Ovary (tissue), 3 donors: ENCODE measurements at regions not wholly inside any gene's neighbourhood (a gene's known extent, or its start where the extent isn't known, plus 50 kb on each side); places are given as distances from the start of the nearest gene placed in this dataset.

Experiments
- POLR2A ChIP-seq: fragments of 450-650 bp; IDR thresholded peaks from one replicate; pipeline ENCODE4 v1.6.1; 2017; ENCODE audit warnings: antibody characterized with exemption, mild to moderate bottlenecking, moderate library complexity
- TF ChIP-seq, protein P1 (sequence below), 3 donors: fragments of 450-650 bp in 2 of 3; fragments of 200-600 bp in 1 of 3; IDR thresholded peaks; one replicate each; pipeline versions ENCODE4 v1.5.1 to v1.8.0; 2016 to 2022; ENCODE audit warnings: antibody characterized with exemption in 3 of 3, mild to moderate bottlenecking in 1 of 3
- donor health status: DM: no; HTN: no; CAD: no.

DNA sequence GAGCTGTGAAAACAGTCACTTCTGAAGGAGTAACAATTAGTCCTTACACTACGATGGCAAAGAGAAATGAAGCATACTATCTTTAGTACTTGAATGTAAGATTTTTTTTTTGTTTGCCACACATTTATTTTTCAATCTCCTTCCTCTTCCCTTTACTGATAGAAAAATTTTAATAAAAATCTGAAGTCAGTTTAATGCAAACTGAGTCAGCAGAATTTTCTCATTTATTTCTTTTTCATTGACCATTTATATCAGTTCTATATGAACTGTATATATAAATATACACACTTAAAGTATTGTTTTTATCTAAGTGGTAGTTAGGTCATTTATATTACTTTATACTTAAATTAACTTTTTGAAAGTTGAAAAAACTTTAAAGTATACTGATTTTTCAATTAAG lies 1009.1 kb upstream of the SPRY2 start:
- TF ChIP-seq, protein P1, sequence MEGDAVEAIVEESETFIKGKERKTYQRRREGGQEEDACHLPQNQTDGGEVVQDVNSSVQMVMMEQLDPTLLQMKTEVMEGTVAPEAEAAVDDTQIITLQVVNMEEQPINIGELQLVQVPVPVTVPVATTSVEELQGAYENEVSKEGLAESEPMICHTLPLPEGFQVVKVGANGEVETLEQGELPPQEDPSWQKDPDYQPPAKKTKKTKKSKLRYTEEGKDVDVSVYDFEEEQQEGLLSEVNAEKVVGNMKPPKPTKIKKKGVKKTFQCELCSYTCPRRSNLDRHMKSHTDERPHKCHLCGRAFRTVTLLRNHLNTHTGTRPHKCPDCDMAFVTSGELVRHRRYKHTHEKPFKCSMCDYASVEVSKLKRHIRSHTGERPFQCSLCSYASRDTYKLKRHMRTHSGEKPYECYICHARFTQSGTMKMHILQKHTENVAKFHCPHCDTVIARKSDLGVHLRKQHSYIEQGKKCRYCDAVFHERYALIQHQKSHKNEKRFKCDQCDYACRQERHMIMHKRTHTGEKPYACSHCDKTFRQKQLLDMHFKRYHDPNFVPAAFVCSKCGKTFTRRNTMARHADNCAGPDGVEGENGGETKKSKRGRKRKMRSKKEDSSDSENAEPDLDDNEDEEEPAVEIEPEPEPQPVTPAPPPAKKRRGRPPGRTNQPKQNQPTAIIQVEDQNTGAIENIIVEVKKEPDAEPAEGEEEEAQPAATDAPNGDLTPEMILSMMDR (IDR thresholded peaks at IDR 0.05): no peak
- TF ChIP-seq POLR2A: no peak
